Esophagus (tissue), 2 donors: ENCODE measurements at regions not wholly inside any gene's neighbourhood (a gene's known extent, or its start where the extent isn't known, plus 50 kb on each side); places are given as distances from the start of the nearest gene placed in this dataset.

ENCODE experiments used
- H3K27ac ChIP-seq, 2 donors: one replicate each; pipeline ENCODE4 v1.5.1; 2013; ENCODE audit warnings: low read depth in 2 of 2, mild to moderate bottlenecking in 2 of 2, inconsistent platforms in 1 of 2, low read length in 1 of 2, moderate library complexity in 1 of 2
- H3K27me3 ChIP-seq, 2 donors: one replicate each; pipeline ENCODE4 v1.6.1; 2013; ENCODE audit warnings: low read length in 2 of 2, control low read depth in 1 of 2, mild to moderate bottlenecking in 1 of 2; ENCODE audit not compliant: insufficient read depth in 2 of 2, control insufficient read depth in 1 of 2
- H3K36me3 ChIP-seq, 2 donors: one replicate each; pipeline ENCODE4 v1.6.1; 2013; ENCODE audit warnings: low read length in 1 of 2; ENCODE audit not compliant: control insufficient read depth in 2 of 2, insufficient read depth in 2 of 2
- H3K4me1 ChIP-seq, 2 donors: one replicate each; pipeline ENCODE4 v1.6.1; 2013; ENCODE audit warnings: low read length in 1 of 2; ENCODE audit not compliant: control insufficient read depth in 2 of 2, insufficient read depth in 2 of 2
- H3K4me3 ChIP-seq, 2 donors: one replicate each; pipeline ENCODE4 v1.5.1; 2013; ENCODE audit warnings: low read length in 2 of 2, mild to moderate bottlenecking in 2 of 2, low read depth in 1 of 2, moderate library complexity in 1 of 2
- H3K9me3 ChIP-seq, 2 donors: one replicate each; pipeline ENCODE4 v1.6.1; 2013; ENCODE audit warnings: mild to moderate bottlenecking in 2 of 2, low read depth in 1 of 2, low read length in 1 of 2, moderate library complexity in 1 of 2; ENCODE audit not compliant: control insufficient read depth in 2 of 2, insufficient read depth in 1 of 2
- WGBS, 2 donors: extraction: QIAGEN DNeasy Blood & Tissue Kit; methylation state at CpG; one replicate each; pipeline ENCODE4 v1.1.7; 2013; 5-methylcytosine and 5-hydroxymethylcytosine counted together
- donor health status: healthy with polysubstance abuse.
- donor health status: Bipolar disorder and iron deficiency.

- H3K27ac ChIP-seq = no peak overlapping the region
- no peak overlapping the region for H3K4me3 ChIP-seq
- H3K4me1 ChIP-seq = no peaks in the 10 kb centered on the region
- WGBS, 2 donors = 86 to 90% methylated on average over 6 of the region's 6 CpGs
- no peaks in the 10 kb centered on the region for H3K9me3 ChIP-seq
- H3K27me3 ChIP-seq = no peaks in the 10 kb centered on the region
- no peaks in the 10 kb centered on the region for H3K36me3 ChIP-seq
Observed at GRCh38 chr6:105815661-105816555, 270.2 kb upstream of the PRDM1 start.

GRCh38 chr6:105814745-105815536 is 271.2 kb upstream of the PRDM1 start:
- Histone ChIP-seq H3K4me1 (no peaks in the 10 kb centered on the region), H3K4me3 (no peak overlapping the region), H3K27ac (no peak overlapping the region), H3K36me3 (no peaks in the 10 kb centered on the region), H3K9me3 (no peaks in the 10 kb centered on the region), H3K27me3 (no peaks in the 10 kb centered on the region)
- WGBS, 2 donors = 81 to 93% methylated on average over 3 of the region's 3 CpGs

DNA sequence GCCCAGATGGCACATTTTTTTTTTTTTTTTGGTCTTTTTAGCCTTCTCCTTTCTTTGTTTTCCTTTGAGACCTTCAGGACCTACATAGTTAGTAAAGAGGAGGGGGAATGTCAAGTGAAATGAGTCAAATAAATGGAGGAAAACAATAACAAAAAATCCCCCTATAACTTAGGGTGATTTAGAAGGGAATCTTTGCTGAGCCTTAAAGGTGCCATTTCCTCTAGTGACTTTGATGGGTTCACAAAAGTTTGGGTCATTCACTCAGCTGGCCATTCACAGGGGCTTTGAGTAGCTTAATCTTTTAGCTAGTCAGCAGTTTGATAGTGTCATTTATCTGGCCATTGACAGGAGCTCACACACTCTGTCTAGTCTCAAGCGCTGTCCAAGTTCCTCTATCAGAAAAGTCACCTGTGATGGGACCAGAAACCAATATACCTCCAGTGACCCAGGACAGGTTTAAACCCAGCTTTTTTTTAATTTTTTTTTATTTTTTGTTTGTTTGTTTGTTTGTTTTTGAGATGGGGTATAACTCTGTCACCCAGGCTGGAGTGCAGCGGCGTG is 275.1 kb upstream of the PRDM1 start:
- Histone ChIP-seq H3K27ac (no peak overlapping the region), H3K9me3 (no peaks in the 10 kb centered on the region), H3K4me3 (no peak overlapping the region), H3K4me1 (no peaks in the 10 kb centered on the region), H3K36me3 (no peaks in the 10 kb centered on the region), H3K27me3 (no peaks in the 10 kb centered on the region)
- 94 to 95% methylated on average over 3 of the region's 3 CpGs for WGBS, 2 donors

DNA sequence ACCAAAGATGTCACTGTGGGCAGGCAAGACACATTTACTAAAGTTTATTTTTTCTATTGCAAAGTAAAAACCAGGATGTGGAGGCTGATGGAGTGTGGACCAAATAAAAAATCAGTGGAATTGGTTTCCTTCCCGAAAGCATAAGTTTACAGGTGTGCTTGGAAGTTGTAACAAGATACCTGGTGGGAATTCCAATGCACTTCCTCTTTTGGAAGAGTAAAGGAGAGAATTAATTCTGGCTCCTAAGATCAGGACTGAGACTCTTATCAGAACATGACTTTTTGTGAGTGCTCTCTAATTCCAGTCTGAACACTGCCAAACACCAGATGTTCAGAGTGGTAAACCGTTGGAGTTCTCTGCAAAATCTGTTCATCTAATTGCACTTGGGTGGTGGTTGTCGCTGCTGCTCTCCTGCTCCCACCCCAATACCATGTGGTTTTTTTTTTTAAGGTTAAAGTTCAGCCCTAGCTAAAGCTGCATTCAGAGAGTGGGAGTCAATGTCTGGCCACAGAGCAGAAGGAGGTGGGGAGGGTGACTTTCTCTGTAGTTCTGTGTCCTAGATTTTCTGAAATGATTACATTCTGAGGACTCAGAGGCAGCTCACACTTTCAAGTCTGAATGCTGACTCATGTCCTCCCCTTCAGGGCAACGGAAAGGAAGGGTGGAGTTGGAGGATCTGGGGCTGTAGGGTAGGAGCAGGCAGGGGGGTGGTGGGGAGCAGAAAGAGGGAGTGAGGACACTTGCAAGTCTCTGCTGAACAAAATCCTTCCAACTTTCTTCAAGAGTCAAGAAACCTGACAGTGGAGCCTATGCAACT is 275.8 kb upstream of the PRDM1 start:
- H3K27ac ChIP-seq = no peak overlapping the region

GRCh38 chr6:105808571-105808970 is 277.6 kb upstream of the PRDM1 start:
- Histone ChIP-seq H3K27ac (no peak overlapping the region), H3K4me1 (no peaks in the 10 kb centered on the region), H3K9me3 (no peaks in the 10 kb centered on the region), H3K4me3 (no peak overlapping the region), H3K27me3 (no peaks in the 10 kb centered on the region), H3K36me3 (no peaks in the 10 kb centered on the region)
- whole genome bisulfite sequencing, 2 donors = 82 to 93% methylated on average over 2 of the region's 2 CpGs

More for the DNA sequence above, 275.8 kb upstream of the PRDM1 start:
- no peaks in the 10 kb centered on the region for H3K9me3 ChIP-seq
- H3K4me3 ChIP-seq = no peak overlapping the region
- H3K27me3 ChIP-seq = no peaks in the 10 kb centered on the region
- no peaks in the 10 kb centered on the region for H3K36me3 ChIP-seq
- H3K4me1 ChIP-seq = no peaks in the 10 kb centered on the region
- WGBS, 2 donors = 23 to 29% methylated on average over 4 of the region's 4 CpGs

DNA sequence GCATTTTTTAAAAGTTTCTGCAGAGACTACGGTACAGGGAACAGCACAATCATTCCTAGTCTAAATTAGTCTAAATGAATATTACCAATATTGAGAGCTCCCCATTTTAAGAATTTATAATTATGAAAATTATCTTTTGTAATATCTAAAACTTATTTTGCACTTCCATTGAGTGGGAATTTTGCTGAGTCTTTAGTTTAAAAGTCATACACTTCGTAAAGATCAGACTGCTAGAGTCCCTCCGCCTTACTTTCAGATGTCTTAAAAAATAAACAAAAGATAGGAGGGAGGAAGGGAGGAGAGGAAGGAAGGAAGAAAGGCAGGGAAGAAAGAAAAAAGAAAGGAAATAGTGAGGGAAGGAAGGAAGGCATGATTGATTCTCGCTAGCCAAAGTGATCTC is 278.2 kb upstream of the PRDM1 start:
- Histone ChIP-seq H3K4me3 (no peak overlapping the region), H3K9me3 (no peaks in the 10 kb centered on the region), H3K4me1 (no peaks in the 10 kb centered on the region), H3K27ac (no peak overlapping the region), H3K27me3 (no peaks in the 10 kb centered on the region), H3K36me3 (no peaks in the 10 kb centered on the region)
- WGBS, 2 donors = 95% methylated on average over 4 of the region's 4 CpGs

- H3K36me3 ChIP-seq = no peaks in the 10 kb centered on the region
- no peaks in the 10 kb centered on the region for H3K9me3 ChIP-seq
- no peaks in the 10 kb centered on the region for H3K4me1 ChIP-seq
- 80 to 85% methylated on average over 3 of the region's 3 CpGs for WGBS, 2 donors
- H3K27ac ChIP-seq = no peak overlapping the region
- no peaks in the 10 kb centered on the region for H3K27me3 ChIP-seq
- H3K4me3 ChIP-seq = no peak overlapping the region
Observed at GRCh38 chr6:105806486-105806920, 279.6 kb upstream of the PRDM1 start.

DNA sequence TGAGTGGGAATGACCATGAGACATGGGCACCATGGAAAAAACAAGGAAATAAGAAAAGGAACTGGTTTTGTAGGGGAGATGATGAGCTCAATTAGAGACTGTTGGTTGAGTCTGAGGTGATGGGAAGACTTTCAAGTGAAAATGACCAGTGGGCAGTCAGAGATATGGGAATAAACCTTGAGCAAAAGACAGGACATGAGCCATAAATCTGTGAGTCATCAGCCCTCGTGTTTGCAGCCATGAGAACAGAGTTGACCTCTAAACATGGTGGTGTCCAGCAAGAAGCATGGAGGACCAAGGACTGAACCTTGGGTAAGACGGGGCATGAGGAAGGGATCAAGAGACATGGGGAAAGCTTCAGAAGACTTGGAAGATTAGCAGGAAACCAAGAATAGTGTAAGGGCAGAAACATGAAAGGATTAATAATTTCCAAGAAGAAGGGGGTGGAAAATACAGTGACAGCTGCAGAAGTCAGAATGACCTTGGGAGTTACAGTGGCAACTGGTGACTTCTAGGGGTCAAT is 280.6 kb upstream of the PRDM1 start:
- no peak overlapping the region for H3K27ac ChIP-seq
- no peaks in the 10 kb centered on the region for H3K36me3 ChIP-seq
- H3K9me3 ChIP-seq = no peaks in the 10 kb centered on the region
- H3K27me3 ChIP-seq = no peaks in the 10 kb centered on the region
- H3K4me3 ChIP-seq = no peak overlapping the region
- H3K4me1 ChIP-seq = no peaks in the 10 kb centered on the region
- 67 to 71% methylated on average over 2 of the region's 2 CpGs for WGBS, 2 donors

DNA sequence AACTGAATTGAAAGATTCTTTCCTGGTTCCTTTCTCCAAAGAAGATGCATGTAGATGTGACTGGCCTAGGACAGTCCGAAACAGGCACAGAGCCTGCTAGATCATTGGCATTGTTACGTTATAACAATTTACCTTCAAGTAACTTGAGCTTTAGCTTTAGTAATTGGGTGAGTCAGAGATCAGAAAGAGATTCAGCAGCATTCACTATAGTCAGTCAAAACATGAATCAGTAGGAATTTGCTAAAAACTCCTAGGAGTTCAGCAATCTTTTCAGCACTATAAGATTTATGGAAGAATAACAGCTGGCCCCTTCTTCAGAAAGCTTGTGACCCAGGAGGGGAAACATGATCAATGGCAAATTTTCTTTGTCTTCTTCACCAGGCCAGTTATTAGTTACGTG is 281.7 kb upstream of the PRDM1 start:
- no peaks in the 10 kb centered on the region for H3K27me3 ChIP-seq
- H3K27ac ChIP-seq = no peak overlapping the region
- no peaks in the 10 kb centered on the region for H3K9me3 ChIP-seq
- H3K36me3 ChIP-seq = no peaks in the 10 kb centered on the region
- H3K4me3 ChIP-seq = no peak overlapping the region
- H3K4me1 ChIP-seq = peaks cover 0 to 3% of the 10 kb centered on the region in 2 donors
- WGBS, 2 donors = 72 to 75% methylated on average over 3 of the region's 3 CpGs
